Neural cell (in vitro differentiated cells): ENCODE measurements at regions not wholly inside any gene's neighbourhood (a gene's known extent, or its start where the extent isn't known, plus 50 kb on each side); places are given as distances from the start of the nearest gene placed in this dataset.

ENCODE experiments used
- H2AFZ ChIP-seq: fragments of 200-600, 300-800 bp; sonication (generic), shearing (Covaris generic); 2 replicates; pipeline ENCODE4 v1.6.0; 2014; ENCODE audit warnings: low read depth, mild to moderate bottlenecking, antibody characterized with exemption, low read length, moderate library complexity
- H3F3A ChIP-seq: fragments of 200-600 bp; shearing (Covaris generic); 2 replicates; pipeline ENCODE4 v1.6.1; 2016; ENCODE audit warnings: mild to moderate bottlenecking, moderate library complexity, mixed read lengths, antibody characterized with exemption, low read length; ENCODE audit not compliant: insufficient read depth, poor library complexity, severe bottlenecking
- H3K27ac ChIP-seq: fragments of 200-600, 300-800 bp; sonication (generic), shearing (Covaris generic); 2 replicates; pipeline ENCODE4 v1.5.1; 2014; ENCODE audit warnings: mild to moderate bottlenecking, low read length, moderate library complexity
- H3K27me3 ChIP-seq: fragments of 300-800, 200-600 bp; sonication (generic), shearing (Covaris generic); 2 replicates; pipeline ENCODE4 v1.6.0; 2014; ENCODE audit warnings: mild to moderate bottlenecking, low read depth, low read length, moderate library complexity; ENCODE audit not compliant: insufficient read depth
- H3K36me3 ChIP-seq: fragments of 300-800, 200-600 bp; sonication (generic), shearing (Covaris generic); 2 replicates; pipeline ENCODE4 v1.5.1; 2014; ENCODE audit warnings: mild to moderate bottlenecking, antibody characterized with exemption, low read length, moderate library complexity; ENCODE audit not compliant: insufficient read depth
- H3K4me2 ChIP-seq: fragments of 300-800, 200-600 bp; sonication (generic), shearing (Covaris generic); 2 replicates; pipeline ENCODE4 v1.6.0; 2014; ENCODE audit warnings: mild to moderate bottlenecking, low read length
- H3K4me3 ChIP-seq: fragments of 300-800, 200-600 bp; sonication (generic), shearing (Covaris generic); 2 replicates; pipeline ENCODE4 v1.5.1; 2014; ENCODE audit warnings: mild to moderate bottlenecking, low read length, moderate library complexity
- H3K79me2 ChIP-seq: fragments of 200-600 bp; shearing (Covaris generic); replicated peaks from 2 replicates; pipeline ENCODE4 v1.6.0; 2014; ENCODE audit warnings: mild to moderate bottlenecking, low read length, moderate library complexity; ENCODE audit not compliant: insufficient read depth
- H3K9ac ChIP-seq: fragments of 300-800, 200-600 bp; sonication (generic), shearing (Covaris generic); 2 replicates; pipeline ENCODE4 v1.6.1; 2016; ENCODE audit warnings: mild to moderate bottlenecking, low read length, mixed read lengths
- H3K9me2 ChIP-seq: fragments of 200-600 bp; shearing (Covaris generic); 2 replicates; pipeline ENCODE4 v1.6.1; 2016; ENCODE audit warnings: mild to moderate bottlenecking, low read length, mixed read lengths; ENCODE audit not compliant: insufficient read depth
- H3K9me3 ChIP-seq: fragments of 200-600, 300-800 bp; sonication (generic), shearing (Covaris generic); 2 replicates; pipeline ENCODE4 v1.6.1; 2016; ENCODE audit warnings: mild to moderate bottlenecking, mixed run types, low read length, moderate library complexity, mixed read lengths
- H4K20me1 ChIP-seq: fragments of 200-600 bp; shearing (Covaris generic); 2 replicates; pipeline ENCODE4 v1.6.1; 2016; ENCODE audit warnings: mild to moderate bottlenecking, mixed run types; ENCODE audit not compliant: insufficient read depth
- EP300 ChIP-seq: fragments of 450-650 bp; conservative IDR thresholded peaks from 2 replicates; pipeline ENCODE4 v1.6.1; 2014; ENCODE audit warnings: antibody characterized with exemption, mild to moderate bottlenecking, moderate library complexity; ENCODE audit not compliant: poor library complexity, severe bottlenecking
- EZH2 ChIP-seq: fragments of 200-600, 300-800 bp; shearing (Covaris generic), sonication (generic); IDR thresholded peaks from 2 replicates; pipeline ENCODE4 v1.6.1; 2014; ENCODE audit warnings: antibody characterized with exemption, low read length, borderline replicate concordance, mild to moderate bottlenecking; ENCODE audit not compliant: insufficient read depth, poor library complexity, severe bottlenecking
- MXI1 ChIP-seq: fragments of 450-650 bp; conservative IDR thresholded peaks from 2 replicates; pipeline ENCODE4 v1.6.1; 2014; ENCODE audit warnings: antibody characterized with exemption, mild to moderate bottlenecking; ENCODE audit not compliant: poor library complexity, severe bottlenecking
- POLR2AphosphoS5 ChIP-seq: IDR thresholded peaks from 2 replicates; pipeline ENCODE4 v1.6.1; 2012
- RAD21 ChIP-seq: fragments of 450-650 bp; conservative IDR thresholded peaks from 2 replicates; pipeline ENCODE4 v1.6.1; 2014; ENCODE audit warnings: antibody characterized with exemption, mild to moderate bottlenecking, moderate library complexity
- REST ChIP-seq: IDR thresholded peaks from 2 replicates; pipeline ENCODE4 v1.6.1; 2012; ENCODE audit warnings: borderline replicate concordance
- SMC3 ChIP-seq: fragments of 450-650 bp; conservative IDR thresholded peaks from 2 replicates; pipeline ENCODE4 v1.6.1; 2014; ENCODE audit warnings: antibody characterized with exemption, mild to moderate bottlenecking, moderate library complexity; ENCODE audit not compliant: poor library complexity
- TAF1 ChIP-seq: IDR thresholded peaks from 2 replicates; pipeline ENCODE4 v1.6.1; 2012; ENCODE audit warnings: low read depth
- TF ChIP-seq, protein P1 (sequence below): fragments of 450-650 bp; IDR thresholded peaks from 2 replicates; pipeline ENCODE4 v1.5.1; 2014; ENCODE audit warnings: antibody characterized with exemption, mild to moderate bottlenecking, moderate library complexity; ENCODE audit not compliant: poor library complexity, severe bottlenecking

DNA sequence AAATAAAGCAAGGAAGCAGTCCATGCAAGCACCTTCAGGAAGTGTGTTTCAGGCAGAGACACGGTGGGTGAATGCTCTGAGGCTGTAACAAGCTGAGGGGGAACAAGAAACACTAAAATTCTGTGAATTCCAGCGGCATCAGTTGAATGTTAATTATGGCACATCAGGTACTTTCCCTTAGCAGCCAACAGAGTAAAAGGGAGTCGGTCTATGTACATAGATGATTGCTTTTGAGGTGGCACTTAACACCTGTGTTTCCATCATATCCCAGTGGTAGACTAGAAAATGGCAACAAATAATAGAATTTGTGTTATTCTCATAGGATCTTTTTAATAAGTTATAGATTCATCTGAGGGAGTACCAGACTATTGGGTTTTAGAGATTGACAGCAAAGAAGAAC is 481.0 kb upstream of the KLF6 start:
- TF ChIP-seq EZH2 (no peak), TAF1 (no peak), RAD21 (no peak), SMC3 (no peak), EP300 (no peak), POLR2AphosphoS5 (no peak), MXI1 (no peak)
- TF ChIP-seq, protein P1, sequence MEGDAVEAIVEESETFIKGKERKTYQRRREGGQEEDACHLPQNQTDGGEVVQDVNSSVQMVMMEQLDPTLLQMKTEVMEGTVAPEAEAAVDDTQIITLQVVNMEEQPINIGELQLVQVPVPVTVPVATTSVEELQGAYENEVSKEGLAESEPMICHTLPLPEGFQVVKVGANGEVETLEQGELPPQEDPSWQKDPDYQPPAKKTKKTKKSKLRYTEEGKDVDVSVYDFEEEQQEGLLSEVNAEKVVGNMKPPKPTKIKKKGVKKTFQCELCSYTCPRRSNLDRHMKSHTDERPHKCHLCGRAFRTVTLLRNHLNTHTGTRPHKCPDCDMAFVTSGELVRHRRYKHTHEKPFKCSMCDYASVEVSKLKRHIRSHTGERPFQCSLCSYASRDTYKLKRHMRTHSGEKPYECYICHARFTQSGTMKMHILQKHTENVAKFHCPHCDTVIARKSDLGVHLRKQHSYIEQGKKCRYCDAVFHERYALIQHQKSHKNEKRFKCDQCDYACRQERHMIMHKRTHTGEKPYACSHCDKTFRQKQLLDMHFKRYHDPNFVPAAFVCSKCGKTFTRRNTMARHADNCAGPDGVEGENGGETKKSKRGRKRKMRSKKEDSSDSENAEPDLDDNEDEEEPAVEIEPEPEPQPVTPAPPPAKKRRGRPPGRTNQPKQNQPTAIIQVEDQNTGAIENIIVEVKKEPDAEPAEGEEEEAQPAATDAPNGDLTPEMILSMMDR, result no peak
- Histone ChIP-seq H3K9ac (no peak overlapping the region), H3K9me3 (no peaks in the 10 kb centered on the region), H3K4me3 (no peak overlapping the region), H3K9me2 (no peaks in the 10 kb centered on the region), H2AFZ (no peak overlapping the region), H3K4me2 (no peak overlapping the region), H4K20me1 (no peaks in the 10 kb centered on the region), H3K27me3 (no peaks in the 10 kb centered on the region), H3F3A (no peaks in the 10 kb centered on the region), H3K27ac (no peak overlapping the region), H3K79me2 (no peaks in the 10 kb centered on the region), H3K36me3 (no peaks in the 10 kb centered on the region)

GRCh38 chr10:4264209-4264865 is 479.3 kb upstream of the KLF6 start:
- Histone ChIP-seq H3K79me2 (no peaks in the 10 kb centered on the region), H4K20me1 (no peaks in the 10 kb centered on the region), H3K9me3 (no peaks in the 10 kb centered on the region), H3K9me2 (no peaks in the 10 kb centered on the region), H3K27ac (no peak overlapping the region), H3K9ac (no peak overlapping the region), H3F3A (no peaks in the 10 kb centered on the region), H3K4me2 (no peak overlapping the region), H3K36me3 (no peaks in the 10 kb centered on the region), H3K4me3 (no peak overlapping the region), H3K27me3 (no peaks in the 10 kb centered on the region), H2AFZ (no peak overlapping the region)
- no peak for TF ChIP-seq MXI1

- no peaks in the 10 kb centered on the region for H3K9me2 ChIP-seq
- TF ChIP-seq EZH2, result no peak
- TF ChIP-seq REST, result no peak
- no peak for TF ChIP-seq MXI1
- TF ChIP-seq RAD21, result no peak
- no peaks in the 10 kb centered on the region for H3K36me3 ChIP-seq
- no peak overlapping the region for H3K4me3 ChIP-seq
- no peak overlapping the region for H2AFZ ChIP-seq
- no peaks in the 10 kb centered on the region for H3K9me3 ChIP-seq
- H3K27me3 ChIP-seq, result no peaks in the 10 kb centered on the region
- H4K20me1 ChIP-seq, result no peaks in the 10 kb centered on the region
- H3K4me2 ChIP-seq, result no peak overlapping the region
- no peak overlapping the region for H3K9ac ChIP-seq
- no peak overlapping the region for H3K27ac ChIP-seq
- no peaks in the 10 kb centered on the region for H3F3A ChIP-seq
- no peaks in the 10 kb centered on the region for H3K79me2 ChIP-seq
Measured at GRCh38 chr10:4263601-4263921, 478.6 kb upstream of the KLF6 start.
